ENCODE measurements at regions not wholly inside any gene's neighbourhood (a gene's known extent, or its start where the extent isn't known, plus 50 kb on each side); places are given as distances from the start of the nearest gene placed in this dataset.

DNA sequence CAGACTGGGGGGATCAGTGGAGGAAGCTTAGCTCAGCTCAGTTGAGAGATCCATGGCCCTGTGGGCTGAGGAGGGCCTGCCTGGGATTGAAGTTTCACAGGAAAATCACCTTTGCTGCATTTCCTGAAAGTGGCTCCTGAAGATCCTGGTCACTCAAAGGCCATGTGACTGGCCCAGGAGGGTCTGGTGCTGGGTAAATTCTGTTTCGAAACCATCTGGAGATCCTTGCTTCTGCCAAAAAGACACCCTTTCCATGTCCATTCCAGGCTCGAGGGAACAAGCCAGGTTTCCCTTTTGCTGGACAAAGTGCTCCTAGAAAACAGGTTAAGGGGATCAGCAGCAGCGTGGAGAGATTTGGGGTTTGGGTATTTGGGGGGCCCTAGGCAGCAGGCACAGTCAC, 293.3 kb downstream of the ZNF536 start:
- DNase-seq (ENCODE audit: low read depth in 2 of 2), result no peak
- Histone ChIP-seq H2AFZ (ENCODE audit: low read length) (no peak overlapping the region), H3K27me3 (ENCODE audit: control insufficient read depth, insufficient read depth, low read length) (no peaks in the 10 kb centered on the region)

GRCh38 chr19:30663611-30664174, 291.5 kb downstream of the ZNF536 start:
- Histone ChIP-seq H3K36me3 (ENCODE audit: control insufficient read depth, insufficient read depth, low read length) (no peaks in the 10 kb centered on the region), H3K4me3 (replicated peaks in 1 of 4; ENCODE audit: control extremely low read depth in 1 of 4, insufficient read depth in 1 of 4, low read depth in 3 of 4, low read length in 4 of 4) (no peak overlapping the region), H2AFZ (ENCODE audit: low read length) (no peak overlapping the region), H3K27ac (ENCODE audit: insufficient read depth, low read length) (no peak overlapping the region), H3K4me2 (ENCODE audit: extremely low read depth, insufficient read depth, low read length) (no peak overlapping the region), H3K79me2 (ENCODE audit: control insufficient read depth, insufficient read depth, low read length) (no peaks in the 10 kb centered on the region), H3K9ac (ENCODE audit: insufficient read depth, low read length) (no peak overlapping the region), H3K9me3 (ENCODE audit: control insufficient read depth, insufficient read depth, low read depth, low read length) (no peaks in the 10 kb centered on the region), H4K20me1 (ENCODE audit: control insufficient read depth, extremely low read depth, insufficient read depth, low read length) (no peaks in the 10 kb centered on the region), H3K4me1 (ENCODE audit: control insufficient read depth, extremely low read depth, insufficient read depth, low read length) (no peaks in the 10 kb centered on the region), H3K27me3 (ENCODE audit: control insufficient read depth, insufficient read depth, low read length) (no peaks in the 10 kb centered on the region)
- no peak for DNase-seq (ENCODE audit: low read depth in 2 of 2)
- TF ChIP-seq CTCF (conservative IDR thresholded peaks at IDR 0.05 in 1 of 2, IDR thresholded peaks at IDR 0.05 in 1 of 2; ENCODE audit: low read depth in 1 of 2, low read length in 2 of 2) (no peak), EZH2 (IDR thresholded peaks at IDR 0.05; ENCODE audit: low read length, missing control alignments) (no peak)

More for the DNA sequence above, 293.3 kb downstream of the ZNF536 start:
- no peak overlapping the region for H3K9ac ChIP-seq (ENCODE audit: insufficient read depth, low read length)
- no peaks in the 10 kb centered on the region for H4K20me1 ChIP-seq (ENCODE audit: control insufficient read depth, extremely low read depth, insufficient read depth, low read length)
- H3K4me1 ChIP-seq (ENCODE audit: control insufficient read depth, extremely low read depth, insufficient read depth, low read length), result no peaks in the 10 kb centered on the region
- TF ChIP-seq EZH2 (IDR thresholded peaks at IDR 0.05; ENCODE audit: low read length, missing control alignments), result no peak
- no peak for TF ChIP-seq CTCF (conservative IDR thresholded peaks at IDR 0.05 in 1 of 2, IDR thresholded peaks at IDR 0.05 in 1 of 2; ENCODE audit: low read depth in 1 of 2, low read length in 2 of 2)
- no peak overlapping the region for H3K27ac ChIP-seq (ENCODE audit: insufficient read depth, low read length)
- H3K36me3 ChIP-seq (ENCODE audit: control insufficient read depth, insufficient read depth, low read length), result no peaks in the 10 kb centered on the region
- H3K4me2 ChIP-seq (ENCODE audit: extremely low read depth, insufficient read depth, low read length), result no peak overlapping the region
- H3K79me2 ChIP-seq (ENCODE audit: control insufficient read depth, insufficient read depth, low read length), result no peaks in the 10 kb centered on the region
- H3K9me3 ChIP-seq (ENCODE audit: control insufficient read depth, insufficient read depth, low read depth, low read length), result no peaks in the 10 kb centered on the region
- H3K4me3 ChIP-seq (replicated peaks in 1 of 4; ENCODE audit: control extremely low read depth in 1 of 4, insufficient read depth in 1 of 4, low read depth in 3 of 4, low read length in 4 of 4), result no peak overlapping the region

GRCh38 chr19:30662211-30662861, 290.2 kb downstream of the ZNF536 start:
- H3K4me3 ChIP-seq (replicated peaks in 1 of 4; ENCODE audit: control extremely low read depth in 1 of 4, insufficient read depth in 1 of 4, low read depth in 3 of 4, low read length in 4 of 4), result peak overlapping the region in 1 of 4 experiments; percentile 43
- no peaks in the 10 kb centered on the region for H3K9me3 ChIP-seq (ENCODE audit: control insufficient read depth, insufficient read depth, low read depth, low read length)
- no peak overlapping the region for H2AFZ ChIP-seq (ENCODE audit: low read length)
- H3K27me3 ChIP-seq (ENCODE audit: control insufficient read depth, insufficient read depth, low read length), result no peaks in the 10 kb centered on the region
- H3K9ac ChIP-seq (ENCODE audit: insufficient read depth, low read length), result no peak overlapping the region
- H3K4me2 ChIP-seq (ENCODE audit: extremely low read depth, insufficient read depth, low read length), result no peak overlapping the region
- H3K36me3 ChIP-seq (ENCODE audit: control insufficient read depth, insufficient read depth, low read length), result no peaks in the 10 kb centered on the region
- H4K20me1 ChIP-seq (ENCODE audit: control insufficient read depth, extremely low read depth, insufficient read depth, low read length), result no peaks in the 10 kb centered on the region
- peak in 1 of 2 donors; percentile 57 for DNase-seq (ENCODE audit: low read depth in 2 of 2)
- no peak overlapping the region for H3K27ac ChIP-seq (ENCODE audit: insufficient read depth, low read length)
- no peaks in the 10 kb centered on the region for H3K4me1 ChIP-seq (ENCODE audit: control insufficient read depth, extremely low read depth, insufficient read depth, low read length)
- TF ChIP-seq EZH2 (IDR thresholded peaks at IDR 0.05; ENCODE audit: low read length, missing control alignments), result no peak
- TF ChIP-seq CTCF (conservative IDR thresholded peaks at IDR 0.05 in 1 of 2, IDR thresholded peaks at IDR 0.05 in 1 of 2; ENCODE audit: low read depth in 1 of 2, low read length in 2 of 2), result no peak
- H3K79me2 ChIP-seq (ENCODE audit: control insufficient read depth, insufficient read depth, low read length), result no peaks in the 10 kb centered on the region

All from fibroblast of lung (primary cell).